HAP-1 (cell line): ENCODE measurements at regions not wholly inside any gene's neighbourhood (a gene's known extent, or its start where the extent isn't known, plus 50 kb on each side); places are given as distances from the start of the nearest gene placed in this dataset.
"Not testable (repeated sequence)": the region's sequence is repeated elsewhere in the genome, so short reads cannot be mapped to it uniquely, and the experiment has no call there.

Experiments
- DNase-seq, 2 experiments: peaks; one replicate each; pipeline ENCODE4 v3.0.0-alpha.2; 2016 to 2020; ENCODE audit warnings: low spot score in 2 of 2
- H3K27me3 ChIP-seq: fragments of 250-450 bp; sonication (Bioruptor Pico); 2 replicates; pipeline ENCODE4 v1.5.1; 2020; ENCODE audit warnings: low read depth, mild to moderate bottlenecking, moderate library complexity
- H3K36me3 ChIP-seq: fragments of 250-450 bp; sonication (Bioruptor Pico); replicated peaks from 2 replicates; pipeline ENCODE4 v1.5.1; 2020; ENCODE audit warnings: mild to moderate bottlenecking
- H3K4me1 ChIP-seq: fragments of 250-450 bp; sonication (Bioruptor Pico); 2 replicates; pipeline ENCODE4 v1.5.1; 2020; ENCODE audit warnings: mild to moderate bottlenecking
- H3K4me3 ChIP-seq: fragments of 250-450 bp; sonication (Bioruptor Pico); 2 replicates; pipeline ENCODE4 v1.5.1; 2020; ENCODE audit warnings: mild to moderate bottlenecking, moderate library complexity
- H3K9me3 ChIP-seq: fragments of 250-450 bp; sonication (Bioruptor Pico); 2 replicates; pipeline ENCODE4 v1.5.1; 2020; ENCODE audit warnings: mild to moderate bottlenecking, moderate library complexity
- in situ Hi-C: fragments of 300-500 bp; cut with MboI; formaldehyde crosslinking; loops from 3 replicates; pipeline ENCODE4 v1.14.3; 2020; ENCODE audit warnings: low sequenced_read_pairs, inconsistent platforms, mixed read lengths

- DNase-seq: no peak
- in situ Hi-C loops: no loop called here
- H3K9me3 ChIP-seq: no peaks in the 10 kb centered on the region
- H3K27me3 ChIP-seq: no peaks in the 10 kb centered on the region
- H3K4me3 ChIP-seq: no peak overlapping the region
- no peaks in the 10 kb centered on the region for H3K4me1 ChIP-seq
- no peaks in the 10 kb centered on the region for H3K36me3 ChIP-seq
Observed at GRCh38 chr18:66440433-66440832, 163.5 kb downstream of the CDH19 start.

GRCh38 chr18:66439670-66440069, 164.2 kb downstream of the CDH19 start:
- Histone ChIP-seq H3K4me1 (no peaks in the 10 kb centered on the region), H3K9me3 (no peaks in the 10 kb centered on the region), H3K27me3 (no peaks in the 10 kb centered on the region), H3K36me3 (no peaks in the 10 kb centered on the region), H3K4me3 (no peak overlapping the region)
- DNase-seq: no peak
- in situ Hi-C loops: no loop called here

- H3K27me3 ChIP-seq: no peaks in the 10 kb centered on the region
- H3K4me3 ChIP-seq: no peak overlapping the region
- in situ Hi-C loops: no loop called here
- no peaks in the 10 kb centered on the region for H3K4me1 ChIP-seq
- H3K9me3 ChIP-seq: no peaks in the 10 kb centered on the region
- H3K36me3 ChIP-seq: no peaks in the 10 kb centered on the region
- no peak for DNase-seq
Observed at GRCh38 chr18:66438711-66439536, 165.0 kb downstream of the CDH19 start.

DNA sequence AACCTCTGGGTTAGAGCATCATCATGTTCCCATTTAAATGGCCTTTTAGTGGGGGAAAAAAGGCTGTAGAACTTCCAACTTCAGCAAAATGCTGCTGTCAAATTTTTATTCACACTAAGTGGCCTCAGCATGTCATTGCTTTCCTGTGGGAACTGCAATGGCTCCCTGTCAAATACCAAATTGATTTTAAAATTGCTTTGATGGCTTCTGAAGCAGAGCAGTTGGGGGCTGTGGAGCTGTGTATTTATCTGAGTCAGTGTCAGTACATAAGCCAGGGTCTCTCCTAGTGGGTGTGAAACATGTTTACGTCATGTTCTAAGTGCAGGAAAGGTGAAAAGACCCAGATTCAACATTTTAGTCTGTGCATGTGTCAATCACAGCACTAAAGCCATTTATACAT, 171.3 kb downstream of the CDH19 start:
- DNase-seq: no peak
- in situ Hi-C loops: no loop called here
- Histone ChIP-seq H3K4me1 (peaks cover 6% of the 10 kb centered on the region), H3K4me3 (no peak overlapping the region), H3K36me3 (no peaks in the 10 kb centered on the region), H3K9me3 (no peaks in the 10 kb centered on the region), H3K27me3 (no peaks in the 10 kb centered on the region)

DNA sequence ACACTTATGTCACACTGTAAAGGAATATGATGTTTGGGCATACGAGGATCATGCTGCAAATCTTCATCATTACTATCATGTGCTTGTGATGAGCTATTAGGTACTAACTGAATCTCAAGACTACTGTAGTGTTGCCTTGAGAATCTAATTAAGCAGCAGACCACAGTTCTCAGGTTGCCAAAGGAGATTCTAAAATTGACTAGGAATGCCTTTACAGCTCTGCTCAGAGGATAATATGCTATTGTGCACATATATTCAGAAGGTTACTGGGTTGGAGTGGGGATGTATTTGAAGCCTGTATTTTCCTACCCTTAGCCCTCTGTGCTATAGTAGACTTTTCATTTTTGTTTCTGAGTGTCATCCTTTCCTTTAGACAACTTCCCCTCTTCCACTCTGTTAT, 175.1 kb downstream of the CDH19 start:
- in situ Hi-C loops: no loop called here
- H3K36me3 ChIP-seq: no peaks in the 10 kb centered on the region
- peaks cover 6% of the 10 kb centered on the region for H3K4me1 ChIP-seq
- H3K27me3 ChIP-seq: no peaks in the 10 kb centered on the region
- no peaks in the 10 kb centered on the region for H3K9me3 ChIP-seq
- no peak overlapping the region for H3K4me3 ChIP-seq
- no peak for DNase-seq

DNA sequence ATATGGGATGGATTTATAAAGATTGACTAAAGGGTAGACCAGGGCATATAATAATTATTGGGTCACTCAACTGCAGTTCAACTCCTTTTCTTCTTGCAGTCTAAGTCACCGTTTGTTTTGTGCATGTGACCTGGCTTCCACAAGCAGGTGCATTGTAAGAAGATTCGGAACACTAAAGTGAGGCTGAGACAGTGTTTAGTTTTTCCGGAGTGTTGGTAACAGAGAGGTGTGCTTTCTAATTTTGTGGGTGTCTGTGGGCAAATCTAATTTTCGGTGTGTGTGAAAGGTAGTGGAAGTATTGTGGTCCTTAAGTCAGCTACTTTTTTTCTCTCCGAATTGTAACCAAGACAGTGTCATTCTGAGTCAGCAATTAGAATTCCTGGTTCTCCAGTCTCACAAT, 184.5 kb downstream of the CDH19 start:
- H3K36me3 ChIP-seq: no peaks in the 10 kb centered on the region
- H3K27me3 ChIP-seq: no peaks in the 10 kb centered on the region
- H3K9me3 ChIP-seq: no peaks in the 10 kb centered on the region
- in situ Hi-C loops: no loop called here
- no peaks in the 10 kb centered on the region for H3K4me1 ChIP-seq
- DNase-seq: no peak
- no peak overlapping the region for H3K4me3 ChIP-seq

- in situ Hi-C loops: no loop called here
Observed at GRCh38 chr18:66410692-66411091, 193.2 kb downstream of the CDH19 start.

DNA sequence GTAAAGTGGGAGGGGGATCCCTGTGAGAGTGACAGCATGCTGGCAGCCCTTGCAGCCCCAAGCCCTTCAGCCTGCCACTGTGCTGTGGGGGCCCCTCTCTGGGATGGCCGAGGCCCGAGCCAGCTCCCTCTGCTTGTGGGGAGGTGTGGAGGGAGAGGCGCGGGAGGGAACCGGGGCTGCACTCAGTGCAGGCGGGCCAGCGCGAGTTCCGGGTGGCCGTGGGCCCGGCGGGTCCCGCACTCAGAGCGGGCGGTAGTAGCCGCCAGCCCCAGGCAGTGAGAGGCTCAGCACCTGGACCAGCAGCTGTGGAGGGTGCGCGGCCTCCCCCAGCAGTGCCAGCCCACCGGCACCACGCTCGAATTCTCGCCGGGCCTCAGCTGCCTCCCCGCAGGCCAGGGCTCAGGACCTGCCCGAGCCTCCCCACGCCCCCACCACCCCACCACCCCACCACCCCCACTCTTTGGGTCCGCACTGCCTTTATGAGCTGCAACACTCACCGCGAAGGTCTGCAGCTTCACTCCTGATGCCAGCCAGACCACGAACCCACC, 208.1 kb downstream of the CDH19 start:
- DNase-seq: no peak
- in situ Hi-C loops: no loop called here
- Histone ChIP-seq H3K36me3 (no peaks in the 10 kb centered on the region), H3K4me1 (no peaks in the 10 kb centered on the region), H3K9me3 (no peaks in the 10 kb centered on the region; the same call in 1 of the 2 replicates), H3K27me3 (no peaks in the 10 kb centered on the region), H3K4me3 (no peak overlapping the region)

More at GRCh38 chr18:66410692-66411091, 193.2 kb downstream of the CDH19 start:
- H3K27me3 ChIP-seq: no peaks in the 10 kb centered on the region
- no peaks in the 10 kb centered on the region; the same call in 1 of the 2 replicates for H3K4me1 ChIP-seq
- no peak for DNase-seq
- no peaks in the 10 kb centered on the region for H3K9me3 ChIP-seq
- no peak overlapping the region for H3K4me3 ChIP-seq
- H3K36me3 ChIP-seq: no peaks in the 10 kb centered on the region

GRCh38 chr18:66393463-66393862, 210.4 kb downstream of the CDH19 start:
- peaks cover 5% of the 10 kb centered on the region for H3K9me3 ChIP-seq
- H3K4me3 ChIP-seq: no peak overlapping the region
- H3K27me3 ChIP-seq: no peaks in the 10 kb centered on the region
- no peak for DNase-seq
- no peaks in the 10 kb centered on the region for H3K4me1 ChIP-seq
- in situ Hi-C loops: no loop called here
- no peaks in the 10 kb centered on the region for H3K36me3 ChIP-seq

DNA sequence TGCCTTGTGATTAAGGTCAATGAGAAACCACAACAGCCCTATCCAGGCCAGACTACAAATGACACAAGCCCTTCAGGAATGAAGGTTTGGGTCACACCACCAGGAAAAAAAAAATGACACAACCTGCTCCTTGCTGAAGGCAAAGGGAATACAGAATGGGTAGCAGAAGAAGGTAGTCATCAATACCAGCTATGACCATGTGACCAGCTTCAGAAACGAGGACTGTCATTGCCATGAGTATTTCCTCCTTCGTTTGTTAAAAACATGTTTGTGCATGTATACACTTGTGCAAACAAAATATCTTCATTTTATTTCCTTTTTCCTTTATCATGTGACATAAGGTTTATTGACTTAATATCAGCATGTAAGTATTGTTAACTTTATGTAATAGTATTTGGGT, 226.6 kb downstream of the CDH19 start:
- no peaks in the 10 kb centered on the region for H3K4me1 ChIP-seq
- DNase-seq: no peak
- H3K36me3 ChIP-seq: no peaks in the 10 kb centered on the region
- H3K27me3 ChIP-seq: no peaks in the 10 kb centered on the region
- 0 out of 2 replicates have a peak, but pooled peaks cover 3% of the 10 kb centered on the region for H3K9me3 ChIP-seq
- in situ Hi-C loops: no loop called here
- H3K4me3 ChIP-seq: no peak overlapping the region

- H3K4me3 ChIP-seq, H3K9me3 ChIP-seq, H3K27me3 ChIP-seq, in situ Hi-C loops, H3K4me1 ChIP-seq, H3K36me3 ChIP-seq, DNase-seq: not testable (repeated sequence)
Observed at GRCh38 chr18:66375391-66375790, 228.5 kb downstream of the CDH19 start.

DNA sequence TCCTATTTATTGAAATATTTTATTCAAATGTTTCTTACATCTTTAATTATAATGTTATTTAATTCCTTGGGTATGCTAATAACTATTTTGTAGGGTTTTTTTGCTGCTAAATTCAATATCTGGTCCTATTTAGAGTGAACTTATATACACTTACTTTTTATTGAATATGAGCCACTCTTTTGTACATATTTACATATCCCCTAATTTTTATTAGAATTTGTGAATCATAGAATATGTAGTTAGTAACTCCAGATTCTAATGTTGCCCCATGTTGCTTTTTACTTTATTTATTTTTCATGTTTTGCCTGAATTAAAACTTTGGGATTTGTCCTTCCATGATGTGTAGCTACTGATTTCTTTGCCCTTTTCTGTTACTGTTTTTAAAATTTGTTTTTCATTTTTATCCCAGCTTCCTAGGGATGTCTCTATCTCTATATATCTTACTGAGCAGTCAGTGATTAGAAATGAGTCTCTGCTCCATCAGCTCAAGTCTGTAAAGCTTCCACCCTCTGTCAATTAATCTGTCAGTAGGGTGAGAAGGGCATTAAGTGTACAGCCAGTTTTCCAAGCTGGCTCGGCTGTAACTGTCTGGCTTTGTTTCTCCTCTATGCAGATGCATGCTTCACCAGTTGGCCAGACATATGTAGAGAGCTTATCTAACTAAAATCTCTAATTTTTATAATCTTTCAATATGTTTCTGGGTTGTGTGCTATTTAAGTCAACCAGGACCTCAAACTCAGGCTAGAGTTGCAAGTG, 256.9 kb downstream of the CDH19 start:
- Histone ChIP-seq H3K36me3 (no peaks in the 10 kb centered on the region), H3K9me3 (no peaks in the 10 kb centered on the region), H3K27me3 (no peaks in the 10 kb centered on the region), H3K4me3 (no peak overlapping the region), H3K4me1 (no peaks in the 10 kb centered on the region)
- in situ Hi-C loops: no loop called here
- no peak for DNase-seq

DNA sequence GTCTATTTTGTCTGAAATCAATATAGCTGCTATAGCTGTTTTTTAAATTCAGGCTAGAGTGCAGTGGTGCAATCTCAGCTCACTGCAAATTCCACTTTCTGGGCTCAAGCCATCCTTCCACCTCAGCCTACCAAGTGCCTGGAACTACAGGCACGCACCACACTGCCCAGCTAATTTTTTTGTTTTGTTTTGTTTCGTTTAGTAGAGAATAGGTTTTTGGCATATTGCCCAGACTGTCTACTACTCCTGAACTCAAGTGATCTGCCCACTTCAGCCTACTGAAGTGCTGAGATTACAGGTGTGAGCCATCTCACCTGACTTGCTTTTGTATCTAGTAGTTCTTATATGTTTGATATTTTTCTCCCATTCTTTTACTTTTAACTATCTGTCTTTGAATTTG, 259.7 kb downstream of the CDH19 start:
- no peak overlapping the region for H3K4me3 ChIP-seq
- H3K9me3 ChIP-seq: no peaks in the 10 kb centered on the region
- no peaks in the 10 kb centered on the region for H3K27me3 ChIP-seq
- H3K4me1 ChIP-seq: no peaks in the 10 kb centered on the region
- in situ Hi-C loops: no loop called here
- H3K36me3 ChIP-seq: no peaks in the 10 kb centered on the region
- DNase-seq: no peak

DNA sequence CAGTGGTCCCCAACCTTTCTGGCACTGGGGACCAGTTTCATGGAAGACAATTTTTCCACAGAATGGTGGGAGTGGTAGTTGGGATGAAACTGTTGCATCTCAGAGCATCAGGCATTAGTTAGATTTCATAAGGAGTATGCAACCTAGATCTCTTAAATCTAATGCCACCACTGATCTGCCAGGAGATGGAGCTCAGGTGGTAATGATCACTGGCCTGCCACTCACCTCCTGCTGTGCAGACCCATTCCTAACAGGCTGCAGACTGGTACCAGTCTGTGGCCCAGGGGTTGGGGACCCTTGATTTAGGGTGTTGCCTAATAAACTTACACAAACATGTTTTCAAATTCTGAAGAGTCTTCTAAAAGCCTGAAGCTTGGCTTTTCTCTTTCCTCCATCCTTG, 261.3 kb downstream of the CDH19 start:
- no peak overlapping the region for H3K4me3 ChIP-seq
- no peak for DNase-seq
- in situ Hi-C loops: no loop called here
- no peaks in the 10 kb centered on the region for H3K9me3 ChIP-seq
- no peaks in the 10 kb centered on the region for H3K4me1 ChIP-seq
- H3K27me3 ChIP-seq: no peaks in the 10 kb centered on the region
- H3K36me3 ChIP-seq: no peaks in the 10 kb centered on the region
